ENCODE measurements at regions not wholly inside any gene's neighbourhood (a gene's known extent, or its start where the extent isn't known, plus 50 kb on each side); places are given as distances from the start of the nearest gene placed in this dataset.

DNA sequence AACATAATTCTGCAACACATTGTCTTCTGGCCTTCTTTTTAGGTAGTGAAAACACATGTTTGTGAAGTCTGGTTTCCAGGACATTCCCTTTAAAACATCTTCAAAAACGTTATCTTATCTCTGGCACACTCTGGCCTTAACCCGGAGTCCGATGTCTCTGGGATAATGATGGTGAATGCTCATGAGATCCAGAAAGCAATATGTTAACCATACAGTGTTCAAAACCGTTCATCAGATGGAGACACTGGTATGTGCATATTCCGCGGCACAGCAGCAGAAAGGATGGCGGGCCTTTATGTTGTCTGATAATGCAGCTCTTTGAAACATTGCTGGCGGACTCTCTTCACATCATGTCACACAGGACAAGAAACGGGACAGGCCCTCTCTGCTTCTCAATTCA, 605.2 kb downstream of the CCDC171 start:
- no peak for FAIRE-seq

DNA sequence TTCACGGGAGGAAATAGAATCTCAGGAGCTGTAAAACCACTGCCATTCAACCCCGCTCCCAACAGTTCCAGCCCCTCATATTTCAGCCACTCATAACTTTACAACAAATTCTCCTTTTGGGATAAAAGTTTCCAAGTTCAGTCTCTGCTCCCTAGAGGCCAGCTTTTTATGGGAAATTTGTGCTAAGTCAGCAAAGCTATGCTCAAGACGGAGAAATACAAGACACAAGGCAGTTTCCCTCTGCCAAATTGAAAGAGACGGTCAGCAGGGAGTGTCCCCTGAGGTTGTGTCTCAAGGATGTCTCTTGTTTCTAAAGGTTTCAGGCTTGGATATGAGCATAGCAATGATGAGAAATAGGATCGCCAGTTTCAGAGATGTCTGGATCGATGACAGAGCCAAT, 608.6 kb downstream of the CCDC171 start:
- FAIRE-seq: no peak

DNA sequence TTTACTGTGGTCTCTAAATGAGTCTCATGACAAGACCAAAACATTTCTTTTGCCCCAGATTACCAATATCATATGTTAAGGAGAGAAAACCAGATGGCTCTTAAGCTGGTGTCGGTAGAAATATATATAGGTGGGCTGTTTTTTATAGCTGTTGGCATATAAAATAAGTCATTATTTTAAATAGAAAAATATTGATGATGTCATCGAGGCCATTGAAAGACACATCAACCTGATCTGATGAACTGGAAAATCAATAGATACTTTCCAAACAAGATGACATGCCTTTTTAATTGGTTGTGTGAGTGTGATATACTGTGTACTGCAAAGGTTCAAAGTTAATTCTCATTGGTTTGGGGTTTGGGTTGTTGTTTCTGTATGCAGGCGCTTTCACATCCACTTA, 617.3 kb downstream of the CCDC171 start:
- FAIRE-seq: no peak

DNA sequence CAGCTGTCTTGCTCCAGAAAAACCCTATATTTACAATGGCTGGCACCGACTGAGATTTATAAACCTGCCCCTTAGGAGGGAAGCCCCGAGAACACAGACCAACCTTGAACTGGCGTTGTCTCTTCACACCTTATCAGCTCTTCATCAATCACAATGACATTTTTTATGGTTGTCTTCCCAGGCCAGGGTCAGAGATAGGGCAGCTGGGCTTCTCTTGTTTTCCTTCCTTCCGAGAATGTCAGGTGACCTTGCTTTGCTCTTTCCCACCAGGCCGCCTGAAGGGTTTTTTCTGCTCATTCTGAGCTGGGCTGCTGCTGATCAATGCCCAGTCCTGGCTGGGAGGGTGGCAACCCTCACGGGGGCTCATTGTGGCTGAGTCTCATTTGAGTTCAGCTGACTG, 619.1 kb downstream of the CCDC171 start:
- no peak for FAIRE-seq

DNA sequence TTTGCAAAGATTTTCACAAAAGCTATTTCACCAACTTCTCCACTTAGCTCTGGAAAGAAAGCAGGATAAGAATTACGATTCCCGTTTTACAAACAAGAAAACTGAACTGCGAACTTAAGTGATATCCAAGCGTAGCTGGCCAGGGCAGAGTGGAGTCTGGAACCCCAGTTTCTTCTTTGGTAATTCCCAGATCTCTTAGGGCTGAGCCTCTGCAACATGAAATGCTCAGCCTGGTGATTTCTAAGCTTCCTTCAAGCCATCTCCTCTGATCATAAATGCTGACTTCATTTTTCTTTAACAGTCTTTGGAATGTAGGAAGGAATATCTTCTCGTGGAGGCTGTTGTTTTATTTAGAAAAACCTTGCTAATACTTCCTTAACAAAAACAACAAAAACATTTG, 620.0 kb downstream of the CCDC171 start:
- FAIRE-seq: peak; percentile 70

DNA sequence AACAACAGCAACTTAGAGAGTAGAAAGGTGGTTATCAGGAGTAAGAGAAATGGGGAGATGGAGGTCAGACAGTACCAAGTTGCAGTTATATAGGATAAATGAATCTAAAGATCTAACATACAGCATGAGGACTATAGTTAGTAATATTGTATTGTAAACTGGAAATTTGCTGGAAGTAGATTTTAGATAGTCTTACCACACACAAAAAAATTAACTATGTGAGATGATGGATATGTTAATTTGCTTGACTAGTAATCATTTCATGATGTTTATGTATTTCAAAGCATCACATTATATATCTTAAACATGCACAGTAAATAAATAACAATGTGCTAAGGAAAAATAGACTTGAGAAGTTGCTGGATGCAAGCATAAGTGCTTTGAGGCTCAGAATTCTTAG, 622.1 kb downstream of the CCDC171 start:
- FAIRE-seq: no peak

DNA sequence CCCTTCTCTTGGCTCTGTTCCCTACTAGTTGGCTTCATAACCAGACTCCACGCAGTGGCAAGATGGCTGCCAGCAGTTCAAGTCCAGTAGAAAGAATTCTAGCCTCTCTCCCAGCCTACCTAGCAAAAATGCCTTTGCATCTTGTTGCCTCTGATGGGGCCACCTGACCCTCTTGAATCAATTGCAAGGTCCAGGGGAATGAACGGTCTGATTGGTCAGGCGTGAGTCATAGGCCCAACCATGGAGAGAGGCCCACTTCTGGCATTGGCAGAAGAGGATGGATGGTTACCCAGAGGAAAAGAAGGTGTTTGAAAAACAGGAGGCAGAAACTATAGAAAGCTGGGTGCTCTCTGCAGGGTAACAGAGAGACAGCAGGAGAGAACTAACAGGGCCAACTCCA, 622.6 kb downstream of the CCDC171 start:
- FAIRE-seq: no peak

DNA sequence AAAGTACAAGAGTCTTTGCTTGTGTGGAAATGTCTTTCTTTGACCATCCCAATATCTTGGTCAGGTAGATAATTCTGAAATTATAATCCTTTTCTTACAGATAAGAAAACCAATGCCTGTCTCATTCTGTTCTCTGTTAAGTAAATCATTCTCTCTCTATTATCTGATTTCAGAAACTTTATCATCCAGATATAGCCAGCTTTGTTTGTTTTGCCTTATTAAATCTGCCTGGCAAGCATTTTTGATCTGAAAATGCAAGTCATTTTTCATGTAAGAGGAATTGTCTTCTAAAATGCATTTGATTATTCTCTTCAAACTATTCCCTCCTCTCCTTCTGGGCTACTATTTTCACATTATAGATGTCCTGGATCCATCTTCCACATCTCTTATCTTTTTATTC, 625.5 kb downstream of the CCDC171 start:
- FAIRE-seq: no peak

DNA sequence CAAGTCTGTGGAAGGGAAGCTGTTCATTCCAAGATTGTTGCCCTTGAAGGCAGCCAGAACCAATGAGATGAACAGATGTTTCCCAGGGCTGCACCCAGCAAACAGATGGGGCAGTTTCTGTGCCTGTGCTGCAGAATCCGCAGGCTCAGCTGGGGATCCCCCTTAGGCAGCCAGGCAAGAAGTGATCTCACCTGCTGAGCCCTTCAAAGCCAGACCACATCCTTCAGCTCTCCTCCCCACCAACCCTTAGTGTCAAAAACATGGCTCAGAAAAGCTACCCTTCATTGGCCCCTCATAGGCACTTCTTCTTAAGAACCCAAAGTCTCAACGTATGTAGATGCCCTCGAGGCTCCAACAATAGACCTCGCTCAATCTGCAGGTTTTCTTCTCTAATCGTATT, 626.7 kb downstream of the CCDC171 start:
- no peak for FAIRE-seq

DNA sequence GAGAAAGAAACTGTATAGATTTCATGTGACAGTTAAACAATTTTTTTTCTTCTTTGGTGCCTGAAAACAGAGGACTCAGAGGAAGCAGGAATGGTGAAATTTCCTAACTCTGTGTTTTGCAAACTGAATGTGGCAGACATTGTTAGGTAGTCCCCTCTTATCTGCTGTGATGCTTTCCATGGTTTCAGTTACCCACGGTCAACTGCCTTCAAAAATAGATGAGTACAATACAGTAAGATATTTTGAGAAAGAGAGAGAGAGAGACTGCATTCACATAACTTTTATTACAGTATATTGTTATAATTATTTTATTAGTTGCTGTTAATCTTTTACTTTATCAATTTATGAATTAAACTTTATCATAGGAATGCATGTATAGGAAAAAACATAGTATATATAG, 627.2 kb downstream of the CCDC171 start:
- FAIRE-seq: no peak

DNA sequence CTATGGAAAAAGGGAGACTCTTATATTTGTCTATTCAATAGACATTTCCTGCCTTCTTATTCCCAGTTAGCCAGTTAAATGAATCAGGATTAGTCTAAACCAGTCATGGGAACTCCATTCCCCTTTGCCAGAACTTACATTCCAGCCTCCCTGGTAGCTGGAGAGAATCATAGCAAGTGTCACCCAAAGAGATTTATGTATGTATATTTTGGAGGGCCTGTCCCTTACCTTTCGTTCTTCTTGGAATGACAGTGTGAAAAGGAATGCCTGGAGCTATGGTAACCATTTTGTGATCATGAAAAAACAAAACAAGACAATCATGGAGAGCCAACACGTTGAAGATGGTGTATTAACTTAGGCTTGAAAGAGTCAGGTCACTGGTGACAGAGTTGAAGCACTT, 627.7 kb downstream of the CCDC171 start:
- FAIRE-seq: no peak

DNA sequence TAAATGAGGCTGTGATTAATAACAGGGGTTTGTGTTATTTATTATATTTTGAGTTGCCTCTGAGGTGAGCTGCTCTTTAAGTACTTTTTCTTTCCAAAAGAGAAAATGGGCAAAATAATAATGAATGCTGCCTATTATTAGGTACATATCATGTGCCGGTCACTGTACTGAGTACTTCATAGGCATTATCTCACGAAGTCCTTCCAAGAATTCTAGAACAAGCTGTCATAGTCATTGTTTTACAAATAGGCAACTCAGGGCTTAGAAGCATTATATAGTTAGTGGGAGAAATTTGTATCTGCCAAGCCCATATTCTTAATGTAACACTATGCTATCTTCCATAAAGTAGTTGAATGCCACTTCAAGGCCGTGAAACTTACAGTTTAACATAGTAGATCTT, 628.7 kb downstream of the CCDC171 start:
- no peak for FAIRE-seq

DNA sequence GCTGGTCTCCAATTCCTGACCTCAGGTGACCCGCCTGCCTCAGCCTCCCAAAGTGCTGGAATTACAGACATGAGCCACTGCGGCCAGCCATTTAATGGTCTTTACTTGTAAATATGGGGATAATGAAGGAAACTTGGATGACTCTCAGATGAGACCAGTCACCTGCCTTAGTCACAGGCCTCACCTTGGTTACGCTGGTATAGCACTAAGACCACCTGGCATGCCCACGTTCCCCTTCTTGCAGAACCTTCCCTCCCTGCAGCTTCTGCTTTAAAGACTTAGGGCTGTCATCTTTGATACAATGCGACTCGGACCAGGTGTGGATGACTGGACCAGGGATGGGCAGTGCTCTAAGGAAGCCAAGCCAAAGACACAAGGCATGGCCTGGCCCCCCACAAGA, 629.9 kb downstream of the CCDC171 start:
- FAIRE-seq: no peak

DNA sequence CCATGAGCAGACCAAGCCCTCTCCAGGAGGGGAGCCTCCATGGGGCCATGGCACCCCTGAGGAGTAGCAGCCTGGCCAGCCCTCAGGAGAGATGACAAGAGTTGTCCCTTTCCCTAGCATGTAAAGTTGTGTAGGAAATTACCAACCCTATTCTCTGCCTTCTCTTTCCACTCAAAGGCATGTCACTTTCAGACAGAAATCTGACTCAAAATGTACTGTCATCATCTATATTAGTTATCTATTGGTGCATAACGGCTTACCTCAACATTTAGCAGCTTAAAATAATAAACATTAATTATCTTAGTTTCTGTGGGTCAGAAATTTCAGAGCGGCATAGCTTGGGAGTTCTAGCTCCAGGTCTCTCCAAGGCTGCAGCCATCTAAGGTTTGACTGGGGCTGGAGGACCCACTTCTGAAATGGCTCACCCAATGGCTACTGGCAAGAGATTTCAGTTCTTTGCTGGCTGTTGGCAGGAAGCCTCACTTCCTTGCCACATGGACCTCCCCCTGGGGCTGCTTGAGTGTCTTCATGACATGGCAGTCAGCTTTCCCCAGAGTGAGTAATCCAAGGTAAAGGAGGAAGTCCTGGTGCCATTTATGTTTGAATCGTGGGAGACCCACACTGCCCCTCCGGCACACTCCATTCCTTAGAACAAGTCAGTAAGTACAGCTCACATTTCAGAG, 632.3 kb downstream of the CCDC171 start:
- no peak for FAIRE-seq

DNA sequence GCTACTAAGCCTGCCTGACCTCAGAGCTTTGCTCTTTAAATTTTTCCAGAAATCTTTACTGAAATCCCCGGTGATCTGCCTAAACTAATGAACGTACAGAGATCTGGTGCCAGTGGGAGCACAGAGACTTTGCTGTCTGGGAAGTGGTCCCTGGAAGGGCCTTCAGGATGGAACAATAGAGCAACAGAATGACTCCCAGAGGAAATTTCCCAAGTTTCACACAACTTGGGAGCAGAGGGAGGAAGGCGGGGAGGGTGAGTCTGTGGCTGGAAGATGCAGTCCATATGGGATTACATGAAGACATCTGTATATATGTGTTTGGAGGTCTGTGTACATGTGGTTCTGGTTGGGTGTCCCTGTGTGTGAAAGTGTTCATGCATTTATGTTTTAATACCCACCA, 638.3 kb downstream of the CCDC171 start:
- FAIRE-seq: no peak

DNA sequence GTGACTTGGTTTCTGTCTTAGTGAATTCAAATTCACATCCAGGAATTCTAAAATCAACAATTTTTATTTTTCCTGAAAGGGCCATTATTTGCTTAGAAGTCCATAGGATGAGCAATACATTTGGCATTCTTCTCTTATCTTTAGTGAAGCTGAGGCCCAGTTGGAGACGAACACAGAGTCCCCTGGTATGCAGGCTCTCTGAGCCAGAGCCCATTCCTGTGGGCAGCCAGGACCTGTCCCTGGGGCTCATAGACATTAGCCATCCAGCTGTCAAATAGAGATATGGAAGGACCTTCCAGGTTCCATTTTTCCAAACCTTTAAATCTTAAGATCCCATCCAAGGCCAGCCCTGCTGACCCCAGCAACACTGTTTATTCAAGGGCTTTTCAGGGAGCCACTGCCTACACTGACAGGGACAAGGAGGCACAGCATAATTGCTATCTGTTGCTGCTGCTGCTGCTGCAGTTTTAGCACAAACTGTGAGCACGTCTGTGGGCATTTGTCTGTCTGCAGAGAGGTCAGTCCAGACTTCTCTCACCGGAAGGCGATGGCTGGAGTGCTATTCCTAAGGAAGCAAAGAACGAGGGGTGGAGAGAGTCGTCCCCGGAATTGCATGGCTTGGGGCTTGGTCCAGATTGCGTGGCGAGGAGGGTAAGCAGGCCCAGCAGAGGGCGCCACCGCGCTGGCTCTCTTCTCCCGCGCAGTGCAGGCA, 639.0 kb downstream of the CCDC171 start:
- no peak for FAIRE-seq

DNA sequence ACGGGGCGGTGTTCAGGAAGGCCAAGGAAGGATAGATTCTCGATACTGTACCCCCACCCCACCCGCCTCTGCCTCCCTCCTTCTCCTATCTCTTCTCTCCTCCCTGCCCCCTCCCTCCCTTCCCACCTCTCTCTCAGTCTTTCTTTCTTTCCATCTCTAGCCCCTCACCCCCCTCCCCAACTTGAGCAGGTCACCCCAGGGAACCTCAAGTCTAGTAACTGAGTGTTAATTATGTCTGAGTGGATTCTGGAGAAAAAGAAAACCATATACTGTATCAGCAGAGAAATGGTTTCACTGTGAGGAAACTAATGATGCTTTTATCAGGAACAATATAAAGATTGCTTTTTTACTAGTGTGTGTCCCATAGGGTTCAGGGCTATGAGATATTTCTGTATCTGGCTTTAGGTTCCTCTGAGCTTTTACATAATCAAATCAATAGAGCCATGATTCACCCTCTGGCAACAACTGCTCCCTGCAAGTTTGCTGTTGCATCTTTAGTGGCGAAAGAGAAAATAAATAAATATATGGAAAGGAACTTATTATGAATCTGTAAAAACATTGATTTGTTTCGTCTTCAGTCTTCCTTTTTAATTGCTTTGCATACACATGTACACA, 639.7 kb downstream of the CCDC171 start:
- no peak for FAIRE-seq

DNA sequence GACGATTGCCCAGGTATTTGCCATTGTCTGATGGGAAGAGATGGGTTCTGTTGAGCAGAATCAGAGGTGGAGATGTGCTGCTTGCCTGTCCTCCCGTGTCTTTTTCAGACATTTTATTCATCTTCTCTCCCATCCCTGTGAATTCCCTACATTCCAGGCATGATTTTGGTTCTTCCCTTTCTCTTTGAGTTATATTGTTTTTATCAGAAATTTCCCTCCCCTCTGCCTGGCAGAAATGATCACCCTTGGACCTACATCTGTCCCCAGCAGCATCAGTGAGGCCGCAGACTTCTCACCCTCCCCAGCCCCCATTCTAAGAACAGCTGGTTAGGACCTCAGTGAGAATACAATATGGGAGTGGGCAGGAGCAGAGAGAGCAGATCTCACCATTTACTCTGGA, 640.2 kb downstream of the CCDC171 start:
- FAIRE-seq: no peak

DNA sequence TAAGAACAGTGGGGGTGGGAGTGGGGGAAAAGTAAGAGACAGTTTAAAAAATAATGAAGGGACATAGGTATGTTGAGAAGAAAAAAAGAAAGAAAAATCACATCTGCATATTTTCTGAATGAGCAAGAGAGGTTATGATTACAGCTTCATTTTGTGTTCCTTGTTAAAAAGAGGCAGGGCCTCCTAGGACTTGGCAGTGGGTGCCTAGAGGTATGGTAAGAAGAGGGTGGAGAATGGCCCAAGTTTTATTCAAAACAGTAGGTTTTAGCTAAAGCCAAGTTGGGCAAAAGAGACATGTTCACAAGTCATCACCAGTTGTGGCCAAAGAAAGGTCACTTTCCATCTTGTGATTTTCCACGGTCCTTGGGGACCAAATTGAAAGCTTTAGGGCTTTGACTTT, 643.4 kb downstream of the CCDC171 start:
- no peak for FAIRE-seq

DNA sequence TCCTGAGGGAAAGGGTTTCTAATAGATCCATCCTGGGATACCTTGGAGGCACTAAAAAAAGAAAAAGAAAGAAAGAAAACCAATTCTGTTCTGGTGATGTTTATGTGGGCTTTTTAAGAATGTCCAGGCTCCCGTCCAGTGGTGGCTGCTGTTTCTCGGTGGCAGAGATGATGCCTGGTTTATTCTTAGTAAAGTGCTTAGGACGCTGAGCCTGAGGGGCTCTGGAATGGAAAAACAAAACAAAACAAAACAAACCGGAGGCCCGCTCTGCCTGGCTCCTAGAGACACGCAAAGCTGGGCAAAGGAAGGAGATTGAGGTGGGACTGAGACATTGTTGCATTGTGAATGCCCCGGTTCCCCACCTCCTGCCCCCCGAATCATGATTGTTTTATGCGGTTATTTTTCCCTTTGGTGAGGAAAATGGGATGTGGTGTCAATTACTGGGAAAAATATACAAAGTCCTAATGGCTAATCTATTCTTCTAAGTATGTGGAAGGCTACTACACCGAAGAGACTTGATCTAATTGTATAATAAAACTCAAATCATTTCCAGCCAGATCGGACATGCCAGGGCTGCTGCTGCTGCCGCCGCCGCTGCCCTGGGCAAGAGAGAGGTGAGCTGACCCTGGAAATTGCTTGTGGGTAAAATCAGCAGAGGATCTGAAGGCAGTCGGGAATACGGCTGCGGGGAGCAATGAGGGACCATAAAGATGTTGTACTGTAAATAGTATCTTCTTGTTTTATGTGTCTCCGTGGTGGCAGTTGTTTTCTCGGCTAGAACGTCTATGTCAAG, 644.9 kb downstream of the CCDC171 start:
- no peak for FAIRE-seq

DNA sequence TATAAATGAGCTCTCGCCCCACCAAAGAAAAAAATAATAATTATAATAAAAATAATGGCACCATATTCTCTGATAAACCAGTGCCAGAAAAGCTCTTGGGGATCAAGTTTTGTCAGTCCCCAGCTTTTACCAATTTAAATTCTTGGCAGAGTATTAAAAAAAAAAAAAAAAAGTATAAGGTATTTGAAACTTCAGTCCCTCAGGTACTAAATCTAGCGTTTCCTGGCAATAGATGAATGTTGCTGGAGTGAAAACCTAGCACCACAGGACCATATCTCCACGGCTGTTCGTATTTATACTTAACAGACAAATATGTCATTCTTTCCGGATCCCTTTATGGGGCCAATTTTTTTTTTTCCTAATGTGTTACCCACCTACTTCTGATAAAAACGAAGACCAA, 646.2 kb downstream of the CCDC171 start:
- no peak for FAIRE-seq

DNA sequence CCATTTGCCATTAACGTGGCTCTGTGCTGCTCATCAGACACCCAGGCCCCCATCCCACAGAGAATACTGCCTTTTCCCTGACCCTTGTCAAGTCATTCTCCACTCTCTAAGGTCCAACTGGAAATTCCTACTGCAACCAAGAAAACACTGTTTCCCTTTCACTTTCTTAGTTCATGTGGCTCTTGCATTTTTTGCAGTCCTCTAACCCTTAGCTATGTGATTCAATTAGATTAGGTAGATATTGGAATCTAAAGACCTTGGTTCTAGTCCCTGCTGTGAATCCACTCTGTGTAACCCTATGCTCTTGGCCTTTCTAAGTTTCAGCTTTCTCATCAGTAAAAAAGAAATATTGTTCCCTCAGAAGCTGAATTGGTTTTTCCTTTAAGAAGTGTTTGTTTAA, 649.4 kb downstream of the CCDC171 start:
- FAIRE-seq: no peak

DNA sequence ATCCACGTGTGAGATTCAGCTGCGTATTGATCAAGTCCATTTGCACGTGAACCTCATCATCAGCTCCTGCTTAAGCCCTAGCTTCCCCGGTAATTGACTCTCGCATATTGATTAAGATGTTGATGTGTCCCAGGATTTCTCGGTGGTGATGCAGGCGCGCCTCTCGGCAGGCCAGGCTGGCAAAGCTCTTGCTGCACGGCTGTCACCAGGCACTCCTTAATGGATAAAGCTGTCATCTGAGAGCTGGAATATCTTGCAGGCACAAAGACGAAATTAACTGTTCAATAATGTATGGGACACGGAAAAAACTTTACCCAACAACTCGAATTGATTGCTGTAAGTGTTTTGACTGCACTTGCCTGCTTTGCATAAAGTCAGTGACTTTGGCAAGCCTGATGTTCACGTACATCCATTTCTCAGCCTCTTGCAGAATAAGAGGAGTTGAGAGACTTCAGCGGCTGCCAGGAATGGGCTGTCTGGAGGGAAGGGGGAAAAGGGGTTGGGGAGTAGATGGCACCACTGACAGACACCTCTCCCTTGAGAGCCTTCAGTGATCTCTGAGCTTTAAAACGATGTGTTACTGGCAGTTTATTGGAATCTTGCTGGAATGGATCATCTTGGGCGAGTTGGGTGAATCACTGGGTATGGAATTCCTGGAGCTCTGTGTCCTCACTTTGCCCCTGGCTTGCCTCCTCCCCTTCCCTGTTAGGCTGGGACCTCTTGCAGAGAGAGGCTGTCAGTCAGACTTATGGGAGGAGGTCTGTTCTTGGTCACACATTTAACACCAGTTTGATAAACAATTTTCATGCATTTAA, 650.3 kb downstream of the CCDC171 start:
- no peak for FAIRE-seq
